Stomach (tissue), 8 donors: ENCODE measurements at regions not wholly inside any gene's neighbourhood (a gene's known extent, or its start where the extent isn't known, plus 50 kb on each side); places are given as distances from the start of the nearest gene placed in this dataset.

Source experiments
- DNase-seq, 2 donors: peaks; one replicate each; pipeline versions ENCODE4 v3.0.0 to v3.0.0-alpha.2; 2013 to 2019
- H3K27ac ChIP-seq, 5 donors: fragments of 200-600 bp in 4 of 5; sonication (generic) in 4 of 5; one replicate each; pipeline ENCODE4 v1.5.1; 2013 to 2019; ENCODE audit warnings: mild to moderate bottlenecking in 1 of 5, moderate library complexity in 1 of 5
- H3K27me3 ChIP-seq, 3 donors: fragments of 200-600 bp; sonication (generic); one replicate each; pipeline ENCODE4 v1.5.1; 2017 to 2019; ENCODE audit warnings: mixed run types in 1 of 3
- H3K36me3 ChIP-seq, 4 donors: fragments of 200-600 bp; sonication (generic); 1 replicate in 3 of 4; 2 replicates in 1 of 4; pipeline ENCODE4 v1.5.1; 2016 to 2019
- H3K4me1 ChIP-seq, 4 donors: fragments of 200-600 bp; sonication (generic); one replicate each; pipeline ENCODE4 v1.5.1; 2016 to 2019
- H3K4me3 ChIP-seq, 4 donors: fragments of 200-600 bp; sonication (generic) in 3 of 4; one replicate each; pipeline ENCODE4 v1.5.1; 2016 to 2019; ENCODE audit warnings: mild to moderate bottlenecking in 1 of 4
- H3K9me3 ChIP-seq, 4 donors: fragments of 200-600 bp; sonication (generic); one replicate each; pipeline ENCODE4 v1.5.1; 2016 to 2019
- CTCF ChIP-seq, 7 experiments: fragments of 450-650 bp in 4 of 7; fragments of 200-600 bp in 3 of 7; sonication (generic) in 3 of 7; IDR thresholded peaks; one replicate each; pipeline ENCODE4 v1.5.1; 2016 to 2019; ENCODE audit warnings: antibody characterized with exemption in 7 of 7, control low read depth in 2 of 7, mild to moderate bottlenecking in 1 of 7
- EP300 ChIP-seq: sonication (generic); formaldehyde crosslinking; IDR thresholded peaks from one replicate; pipeline ENCODE4 v1.6.1; 2017; ENCODE audit warnings: antibody characterized with exemption
- POLR2A ChIP-seq, 4 donors: fragments of 450-650 bp; IDR thresholded peaks; one replicate each; pipeline ENCODE4 v1.6.1; 2016; ENCODE audit warnings: antibody characterized with exemption in 4 of 4, control low read depth in 2 of 4, mild to moderate bottlenecking in 1 of 4, moderate library complexity in 1 of 4
- POLR2AphosphoS5 ChIP-seq, 3 donors: sonication (generic); formaldehyde crosslinking; IDR thresholded peaks; one replicate each; pipeline ENCODE4 v1.6.1; 2016; ENCODE audit warnings: antibody characterized with exemption in 3 of 3
- WGBS, 5 donors: extraction: QIAGEN DNeasy Blood & Tissue Kit in 3 of 5; methylation state at CpG; one replicate each; pipeline versions ENCODE4 v1.1.5 to v1.1.7; 2013 to 2018; 5-methylcytosine and 5-hydroxymethylcytosine counted together
- intact Hi-C: fragments of 100-400 bp; cut with DNase I; formaldehyde crosslinking; loops from one replicate; pipeline ENCODE4 v1.15.1; 2023; ENCODE audit warnings: low total_unique reads
- donor health status: healthy with polysubstance abuse.
- donor health status: Bipolar disorder and iron deficiency.
- donor health status: healthy.

GRCh38 chr2:14018620-14019019 is 613.9 kb upstream of the LRATD1 start:
- Histone ChIP-seq H3K27me3 (no peaks in the 10 kb centered on the region), H3K4me1 (peaks cover 0 to 15% (median 7%) of the 10 kb centered on the region in 4 donors), H3K36me3 (no peaks in the 10 kb centered on the region), H3K27ac (no peak overlapping the region), H3K9me3 (no peaks in the 10 kb centered on the region), H3K4me3 (no peak overlapping the region)
- WGBS, 5 donors, result 86 to 95% (median 94%) methylated on average over 4 of the region's 4 CpGs
- intact Hi-C loops, result no loop called here
- no peak for TF ChIP-seq POLR2A (IDR thresholded peaks at IDR 0.05)
- TF ChIP-seq EP300, result no peak
- TF ChIP-seq POLR2AphosphoS5 (IDR thresholded peaks at IDR 0.05), result no peak
- TF ChIP-seq CTCF (IDR thresholded peaks at IDR 0.05), result no peak
- no peak for DNase-seq

- intact Hi-C loops, result no loop called here
These were observed 609.0 kb upstream of the LRATD1 start for GRCh38 chr2:14023558-14023957.

GRCh38 chr2:14039134-14039533 is 593.4 kb upstream of the LRATD1 start:
- 52 to 80% (median 66%) methylated on average over 2 of the region's 2 CpGs for WGBS, 5 donors

More at GRCh38 chr2:14023558-14023957, 609.0 kb upstream of the LRATD1 start:
- Histone ChIP-seq H3K4me3 (no peak overlapping the region), H3K27ac (no peak overlapping the region), H3K36me3 (no peaks in the 10 kb centered on the region), H3K9me3 (no peaks in the 10 kb centered on the region), H3K4me1 (no peaks in the 10 kb centered on the region), H3K27me3 (no peaks in the 10 kb centered on the region)
- DNase-seq, result no peak
- TF ChIP-seq POLR2A (IDR thresholded peaks at IDR 0.05) (no peak), POLR2AphosphoS5 (IDR thresholded peaks at IDR 0.05) (no peak), CTCF (IDR thresholded peaks at IDR 0.05) (no peak), EP300 (no peak)
- WGBS, 5 donors, result 90 to 94% (median 93%) methylated on average over 6 of the region's 6 CpGs

GRCh38 chr2:14047491-14047890 is 585.0 kb upstream of the LRATD1 start:
- TF ChIP-seq CTCF (IDR thresholded peaks at IDR 0.05) (no peak), POLR2A (IDR thresholded peaks at IDR 0.05) (no peak), POLR2AphosphoS5 (IDR thresholded peaks at IDR 0.05) (no peak), EP300 (no peak)
- Histone ChIP-seq H3K9me3 (no peaks in the 10 kb centered on the region), H3K4me3 (no peak overlapping the region), H3K27ac (no peak overlapping the region), H3K36me3 (no peaks in the 10 kb centered on the region), H3K27me3 (no peaks in the 10 kb centered on the region), H3K4me1 (no peaks in the 10 kb centered on the region)
- DNase-seq, result no peak
- intact Hi-C loops, result no loop called here
- WGBS, 5 donors, result 62 to 72% (median 70%) methylated on average over 2 of the region's 2 CpGs

More at GRCh38 chr2:14039134-14039533, 593.4 kb upstream of the LRATD1 start:
- intact Hi-C loops, result no loop called here
- TF ChIP-seq CTCF (IDR thresholded peaks at IDR 0.05), result no peak
- H3K9me3 ChIP-seq, result no peaks in the 10 kb centered on the region
- DNase-seq, result no peak
- H3K27ac ChIP-seq, result no peak overlapping the region
- no peaks in the 10 kb centered on the region for H3K36me3 ChIP-seq
- H3K27me3 ChIP-seq, result no peaks in the 10 kb centered on the region
- no peaks in the 10 kb centered on the region for H3K4me1 ChIP-seq
- no peak overlapping the region for H3K4me3 ChIP-seq
